ENCODE measurements at regions not wholly inside any gene's neighbourhood (a gene's known extent, or its start where the extent isn't known, plus 50 kb on each side); places are given as distances from the start of the nearest gene placed in this dataset.
"Not testable (repeated sequence)": the region's sequence is repeated elsewhere in the genome, so short reads cannot be mapped to it uniquely, and the experiment has no call there.

DNA sequence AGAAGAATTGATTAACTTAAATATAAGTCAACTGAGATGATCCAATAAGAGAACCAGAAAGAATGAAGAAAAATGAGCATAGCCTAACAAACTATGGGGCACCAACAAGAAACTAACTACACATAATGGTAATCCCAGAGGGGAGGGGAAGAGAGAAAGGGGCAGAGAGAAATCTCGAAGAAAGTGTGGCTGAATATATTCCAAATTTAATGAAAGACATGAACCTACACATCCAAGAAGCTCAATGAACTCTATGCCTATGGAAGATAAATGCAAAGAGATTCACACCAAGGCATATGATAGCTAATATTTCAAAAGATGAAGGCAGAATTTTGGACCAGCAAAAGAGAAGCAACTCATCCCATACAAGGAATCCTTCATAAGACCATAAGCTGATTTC lies 649.2 kb downstream of the ZEB2 start:
- no peak for DNase-seq (ENCODE audit: low spot score)

DNA sequence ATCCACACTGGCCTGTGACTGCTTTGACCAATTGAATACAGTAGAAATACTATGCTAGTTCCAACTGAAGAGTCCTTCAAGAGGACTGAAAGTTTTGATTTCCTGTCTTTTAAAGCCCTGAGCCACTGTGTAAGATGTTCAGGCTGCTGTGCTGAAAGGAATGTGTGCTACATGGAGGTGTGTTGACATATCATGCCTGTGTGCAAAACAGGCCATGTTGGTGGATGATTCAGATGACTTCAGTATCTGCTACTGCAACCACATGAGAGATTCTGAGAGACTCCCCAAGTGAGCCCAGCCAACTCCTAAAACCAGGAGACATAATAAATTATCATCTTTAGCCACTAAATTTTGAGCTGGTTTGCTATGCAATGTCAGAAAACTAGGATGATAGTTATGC lies 662.9 kb downstream of the ZEB2 start:
- peak; percentile 13 for DNase-seq (ENCODE audit: low spot score)

DNA sequence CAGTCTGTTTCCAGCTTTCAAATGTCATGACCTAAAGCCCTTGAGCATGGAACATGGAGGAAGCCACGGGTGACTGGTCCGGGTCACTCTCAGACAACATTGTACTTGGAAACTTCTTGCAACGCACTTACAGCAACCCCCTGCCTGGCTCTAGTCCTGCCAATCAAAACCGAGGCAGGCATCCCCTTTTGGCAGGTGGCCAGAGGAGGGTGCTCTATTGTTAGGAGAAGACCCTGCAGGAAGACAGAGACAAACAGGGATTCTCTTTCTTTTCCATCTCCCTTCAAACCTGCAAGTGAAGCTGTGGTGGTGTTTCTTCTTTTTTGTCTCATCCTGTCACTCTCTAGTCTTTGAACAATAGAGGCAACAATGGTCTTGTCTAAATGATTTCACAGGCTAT lies 667.2 kb downstream of the ZEB2 start:
- no peak for DNase-seq (ENCODE audit: low spot score)

DNA sequence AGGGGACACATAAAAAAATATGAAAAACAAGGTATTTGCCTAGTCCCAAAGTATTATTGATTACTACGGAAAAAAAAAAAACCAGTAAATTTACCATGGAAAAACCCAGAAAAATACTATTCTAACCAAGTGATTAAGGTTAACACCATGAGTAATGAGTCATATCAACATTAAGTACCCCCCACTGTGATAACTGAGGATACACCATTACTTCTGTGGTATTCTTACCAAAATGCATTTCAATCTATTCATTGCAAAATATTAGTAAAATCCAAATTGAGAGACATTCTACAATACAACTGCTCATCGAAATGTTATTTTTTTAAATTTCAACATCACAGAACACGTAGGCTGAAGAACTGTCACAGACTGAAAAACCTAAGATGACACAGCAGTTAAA lies 669.8 kb downstream of the ZEB2 start:
- DNase-seq (ENCODE audit: low spot score): no peak

GRCh38 chr2:143847257-143847656 lies 672.7 kb downstream of the ZEB2 start:
- DNase-seq (ENCODE audit: low spot score): no peak

DNA sequence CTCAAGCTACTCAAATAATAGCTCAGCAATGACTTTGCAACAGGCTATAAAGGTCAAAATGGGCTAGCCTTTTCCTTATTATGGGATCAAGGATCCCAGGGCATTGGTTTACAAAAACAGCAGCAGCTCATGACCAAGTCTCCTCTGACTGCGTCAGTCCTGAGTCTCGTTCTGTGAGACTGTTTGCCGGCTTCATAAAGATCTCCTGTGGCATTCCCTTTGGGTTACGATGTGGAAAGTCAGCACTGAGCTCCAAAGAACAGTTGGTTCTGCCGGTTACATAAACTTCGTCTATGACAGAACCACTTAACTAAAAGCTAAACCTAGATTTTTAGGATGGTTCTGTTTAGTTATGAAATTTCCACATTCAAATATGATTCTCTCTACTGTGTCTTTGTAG lies 674.9 kb downstream of the ZEB2 start:
- no peak for DNase-seq (ENCODE audit: low spot score)

GRCh38 chr2:143843686-143844085 lies 676.2 kb downstream of the ZEB2 start:
- no peak for DNase-seq (ENCODE audit: low spot score)

- peak; percentile 8 for DNase-seq (ENCODE audit: low spot score)
These were observed 677.1 kb downstream of the ZEB2 start for GRCh38 chr2:143842836-143843235.

- DNase-seq (ENCODE audit: low spot score): no peak
These were observed 678.0 kb downstream of the ZEB2 start for GRCh38 chr2:143841935-143842334.

- DNase-seq (ENCODE audit: low spot score): no peak
These were observed 679.3 kb downstream of the ZEB2 start for GRCh38 chr2:143840601-143841000.

- DNase-seq (ENCODE audit: low spot score): no peak
These were observed 679.7 kb downstream of the ZEB2 start for GRCh38 chr2:143840194-143840593.

GRCh38 chr2:143839456-143839855 lies 680.5 kb downstream of the ZEB2 start:
- DNase-seq (ENCODE audit: low spot score): no peak

- DNase-seq (ENCODE audit: low spot score): not testable (repeated sequence)
These were observed 682.9 kb downstream of the ZEB2 start for GRCh38 chr2:143837055-143837454.

DNA sequence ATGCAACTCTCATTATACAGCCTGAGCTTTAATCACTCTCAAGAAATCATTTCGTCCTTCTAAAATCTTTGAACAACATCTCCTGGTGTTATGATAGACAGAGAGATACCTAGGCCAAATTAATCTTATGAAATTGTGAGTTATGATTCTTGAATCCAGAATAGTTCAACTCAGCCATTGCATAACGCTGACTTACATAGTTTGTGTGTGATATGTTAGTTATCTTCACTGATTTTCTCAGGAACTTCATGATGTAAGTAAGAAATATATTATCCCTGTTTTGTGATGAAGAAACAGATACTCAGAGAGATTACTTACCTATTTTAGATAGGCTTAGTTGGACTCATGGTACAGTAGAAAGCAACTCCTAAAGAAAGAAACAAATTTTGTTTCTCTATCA lies 684.4 kb downstream of the ZEB2 start:
- DNase-seq (ENCODE audit: low spot score): no peak

DNA sequence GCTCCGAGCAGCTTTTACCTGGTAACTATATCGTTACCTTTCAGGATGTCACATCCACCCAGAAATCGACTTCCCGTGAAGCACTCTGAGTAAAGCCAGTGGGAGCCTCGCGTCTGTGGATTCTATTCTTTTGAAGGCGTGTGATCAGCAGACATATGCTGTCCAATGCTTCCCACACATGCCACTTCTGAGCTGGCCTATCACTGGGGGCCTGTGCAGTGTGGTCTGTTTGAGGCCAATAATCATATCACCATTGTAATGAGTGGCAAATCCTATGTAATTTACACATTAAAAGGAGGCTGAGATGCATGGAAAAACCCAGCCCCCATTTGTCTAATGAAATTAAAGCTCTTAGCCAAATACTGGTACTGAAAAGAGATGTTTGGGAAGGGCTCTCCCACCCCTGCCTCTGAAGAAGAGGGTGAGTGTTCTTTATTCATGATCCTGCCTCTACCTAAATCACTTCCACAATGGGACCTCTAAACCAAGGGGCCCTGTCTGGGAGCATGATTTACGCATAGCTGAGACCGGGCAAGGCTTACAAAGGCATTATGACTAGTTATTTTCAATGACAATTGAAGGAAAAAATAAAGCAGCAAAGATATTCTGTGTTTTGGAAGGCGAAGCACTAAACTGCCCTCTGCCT lies 686.8 kb downstream of the ZEB2 start:
- no peak for DNase-seq (ENCODE audit: low spot score)

GRCh38 chr2:143830476-143830875 lies 689.4 kb downstream of the ZEB2 start:
- no peak for DNase-seq (ENCODE audit: low spot score)

GRCh38 chr2:143828763-143829537 lies 691.0 kb downstream of the ZEB2 start:
- DNase-seq (ENCODE audit: low spot score): no peak

DNA sequence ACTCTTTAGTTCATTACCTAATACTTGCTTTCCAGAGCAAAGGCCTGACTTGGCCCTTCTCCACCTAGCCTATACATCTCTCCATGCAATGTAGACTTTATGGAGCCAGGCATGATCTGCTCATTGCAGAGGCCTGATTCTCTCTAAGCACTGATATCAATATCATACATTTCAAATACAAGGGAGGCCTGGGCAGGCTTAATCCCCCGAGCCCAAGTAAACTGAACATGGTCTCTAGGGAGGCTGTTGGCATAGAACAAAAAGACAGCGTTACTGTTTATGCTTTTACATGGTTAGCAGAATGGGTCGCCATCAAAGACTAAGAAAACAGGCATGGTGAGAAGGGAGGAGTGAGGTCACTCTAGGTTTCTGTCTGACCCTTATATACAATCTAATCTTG lies 695.1 kb downstream of the ZEB2 start:
- DNase-seq (ENCODE audit: low spot score): no peak

GRCh38 chr2:143823876-143824275 lies 694.7 kb downstream of the ARHGAP15 start:
- DNase-seq (ENCODE audit: low spot score): no peak

DNA sequence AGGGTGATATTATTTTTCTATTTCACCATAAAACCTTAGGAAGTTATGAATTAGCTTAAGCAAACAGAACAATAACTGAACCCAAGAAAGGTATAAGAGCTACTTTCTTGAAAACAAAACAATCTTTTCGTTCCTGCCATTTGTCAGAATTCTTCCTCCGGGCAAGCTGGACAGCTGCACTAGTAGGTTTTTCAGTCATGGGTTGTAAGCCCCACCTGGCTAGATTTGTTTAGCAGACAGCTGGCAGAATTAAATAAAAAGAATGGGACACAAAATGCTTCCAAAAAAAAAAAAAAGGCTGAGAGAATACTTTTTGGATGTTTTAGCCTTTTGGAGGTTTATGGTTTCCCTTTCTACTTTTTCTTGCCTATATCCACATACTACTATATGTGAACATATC lies 694.1 kb downstream of the ARHGAP15 start:
- no peak for DNase-seq (ENCODE audit: low spot score)

GRCh38 chr2:143822736-143823135 lies 693.5 kb downstream of the ARHGAP15 start:
- DNase-seq (ENCODE audit: low spot score): no peak

GRCh38 chr2:143819764-143820163 lies 690.5 kb downstream of the ARHGAP15 start:
- no peak for DNase-seq (ENCODE audit: low spot score)

DNA sequence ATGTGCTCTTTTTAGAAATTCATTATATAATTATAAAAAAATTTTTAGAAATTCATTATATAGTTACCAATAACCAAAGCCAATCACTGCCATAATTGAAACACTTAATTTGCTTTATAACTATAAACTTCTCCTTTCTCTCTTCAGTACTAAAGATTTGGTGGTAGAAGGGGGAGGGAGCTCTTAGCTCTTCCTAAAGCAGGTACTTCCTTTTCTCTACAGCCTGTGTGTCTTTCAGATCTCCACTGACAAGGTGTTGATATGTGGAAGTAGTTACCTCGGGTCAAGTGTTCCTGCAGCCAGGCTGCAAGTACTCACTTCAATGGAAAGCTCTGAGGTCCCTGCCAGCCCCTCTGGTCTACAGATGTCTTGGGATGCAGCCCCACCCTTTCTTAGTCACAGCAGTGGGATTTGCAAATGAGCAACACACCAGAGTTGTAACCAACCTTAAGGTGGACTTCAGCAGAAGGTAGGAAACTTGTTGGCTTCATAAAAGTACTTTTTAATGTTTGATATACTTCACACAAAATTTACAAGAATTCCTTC lies 690.0 kb downstream of the ARHGAP15 start:
- peak; percentile 24 for DNase-seq (ENCODE audit: low spot score)
